ENCODE measurements at regions not wholly inside any gene's neighbourhood (a gene's known extent, or its start where the extent isn't known, plus 50 kb on each side); places are given as distances from the start of the nearest gene placed in this dataset.

GRCh38 chr10:130662775-130663174 lies 526.6 kb downstream of the GLRX3 start:
- H3K79me2 ChIP-seq (ENCODE audit: insufficient read depth, low read length): no peaks in the 10 kb centered on the region
- H4K20me1 ChIP-seq (ENCODE audit: insufficient read depth, low read length, poor library complexity, severe bottlenecking): no peaks in the 10 kb centered on the region
- TF ChIP-seq CTCF (conservative IDR thresholded peaks at IDR 0.05; ENCODE audit: low read length) (no peak), EZH2phosphoT487 (IDR thresholded peaks at IDR 0.05; ENCODE audit: borderline replicate concordance) (no peak)
- no peak overlapping the region for H3K4me3 ChIP-seq (ENCODE audit: low read length, poor library complexity, severe bottlenecking)
- H3K4me1 ChIP-seq (ENCODE audit: insufficient read depth, low read length, poor library complexity, severe bottlenecking): no peaks in the 10 kb centered on the region
- H3F3A ChIP-seq (ENCODE audit: low read depth): no peaks in the 10 kb centered on the region
- no peak overlapping the region for H3K9ac ChIP-seq (ENCODE audit: low read depth, low read length, poor library complexity, severe bottlenecking)
- peaks cover 9% of the 10 kb centered on the region; the same call in 1 of the 2 replicates for H3K9me3 ChIP-seq (ENCODE audit: insufficient read depth, low read depth, low read length)
- H3K36me3 ChIP-seq (ENCODE audit: insufficient read depth, low read length): no peaks in the 10 kb centered on the region
- H2AFZ ChIP-seq (ENCODE audit: low read length): no peak overlapping the region
- H3K4me2 ChIP-seq (ENCODE audit: low read depth, low read length, poor library complexity, severe bottlenecking): no peak overlapping the region
- no peaks in the 10 kb centered on the region for H3K9me2 ChIP-seq (replicated peaks; ENCODE audit: low read depth, low read length)
- H3K27me3 ChIP-seq (ENCODE audit: insufficient read depth, low read length, poor library complexity, severe bottlenecking): no peaks in the 10 kb centered on the region

DNA sequence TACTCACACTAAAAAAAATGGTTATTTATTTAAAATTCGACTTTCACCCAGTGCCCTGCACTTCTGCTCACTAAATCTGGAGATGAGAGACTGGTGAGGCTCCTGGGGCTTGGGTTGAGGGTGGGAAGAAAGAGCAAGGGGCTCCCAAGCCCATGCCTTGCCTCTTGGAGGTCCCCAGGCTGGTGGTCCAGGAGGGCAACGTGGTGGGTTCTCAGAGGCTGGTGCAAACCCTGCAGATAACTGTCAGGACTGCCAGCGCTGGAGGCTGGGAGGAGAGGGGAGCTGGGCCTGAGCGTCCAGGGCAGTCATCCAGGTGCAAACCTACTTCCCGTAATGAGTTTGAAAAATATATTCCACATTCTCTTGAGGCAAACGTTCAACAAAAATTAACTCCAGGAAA lies 528.3 kb downstream of the GLRX3 start:
- no peak overlapping the region for H3K4me3 ChIP-seq (ENCODE audit: low read length, poor library complexity, severe bottlenecking)
- H3K36me3 ChIP-seq (ENCODE audit: insufficient read depth, low read length): no peaks in the 10 kb centered on the region
- H3K27me3 ChIP-seq (ENCODE audit: insufficient read depth, low read length, poor library complexity, severe bottlenecking): no peaks in the 10 kb centered on the region
- no peaks in the 10 kb centered on the region for H3K9me2 ChIP-seq (replicated peaks; ENCODE audit: low read depth, low read length)
- no peak overlapping the region for H2AFZ ChIP-seq (ENCODE audit: low read length)
- H4K20me1 ChIP-seq (ENCODE audit: insufficient read depth, low read length, poor library complexity, severe bottlenecking): no peaks in the 10 kb centered on the region
- no peaks in the 10 kb centered on the region for H3F3A ChIP-seq (ENCODE audit: low read depth)
- no peak overlapping the region for H3K9ac ChIP-seq (ENCODE audit: low read depth, low read length, poor library complexity, severe bottlenecking)
- H3K79me2 ChIP-seq (ENCODE audit: insufficient read depth, low read length): no peaks in the 10 kb centered on the region
- no peak for TF ChIP-seq CTCF (conservative IDR thresholded peaks at IDR 0.05; ENCODE audit: low read length)
- no peak for TF ChIP-seq EZH2phosphoT487 (IDR thresholded peaks at IDR 0.05; ENCODE audit: borderline replicate concordance)
- no peak overlapping the region for H3K4me2 ChIP-seq (ENCODE audit: low read depth, low read length, poor library complexity, severe bottlenecking)
- peaks cover 9% of the 10 kb centered on the region; the same call in 1 of the 2 replicates for H3K9me3 ChIP-seq (ENCODE audit: insufficient read depth, low read depth, low read length)
- no peaks in the 10 kb centered on the region for H3K4me1 ChIP-seq (ENCODE audit: insufficient read depth, low read length, poor library complexity, severe bottlenecking)

DNA sequence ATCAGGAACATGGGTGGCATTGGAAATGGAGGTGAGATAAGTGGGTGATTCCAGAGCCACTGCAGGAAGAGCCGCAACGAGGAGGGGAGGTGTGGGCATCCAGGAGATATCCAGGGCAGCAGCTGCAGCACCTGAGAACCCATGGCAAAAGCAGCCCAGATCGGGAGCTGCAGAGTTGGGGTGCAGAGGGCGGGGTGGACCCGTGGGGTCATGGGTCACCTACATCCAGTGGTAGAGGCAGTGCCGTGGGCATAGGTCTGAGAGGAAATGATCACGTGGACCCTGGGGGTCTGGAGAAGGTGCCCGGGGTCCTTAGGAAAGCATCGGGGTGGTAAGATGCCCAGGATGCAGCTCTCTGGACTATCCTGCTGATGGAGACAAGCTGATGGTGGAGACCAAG lies 530.0 kb downstream of the GLRX3 start:
- no peak overlapping the region for H3K4me2 ChIP-seq (ENCODE audit: low read depth, low read length, poor library complexity, severe bottlenecking)
- H3K36me3 ChIP-seq (ENCODE audit: insufficient read depth, low read length): no peaks in the 10 kb centered on the region
- H3K4me3 ChIP-seq (ENCODE audit: low read length, poor library complexity, severe bottlenecking): no peak overlapping the region
- no peaks in the 10 kb centered on the region for H3F3A ChIP-seq (ENCODE audit: low read depth)
- TF ChIP-seq CTCF (conservative IDR thresholded peaks at IDR 0.05; ENCODE audit: low read length) (no peak), EZH2phosphoT487 (IDR thresholded peaks at IDR 0.05; ENCODE audit: borderline replicate concordance) (no peak)
- no peak overlapping the region for H2AFZ ChIP-seq (ENCODE audit: low read length)
- H3K4me1 ChIP-seq (ENCODE audit: insufficient read depth, low read length, poor library complexity, severe bottlenecking): no peaks in the 10 kb centered on the region
- H3K9ac ChIP-seq (ENCODE audit: low read depth, low read length, poor library complexity, severe bottlenecking): no peak overlapping the region
- no peaks in the 10 kb centered on the region for H3K27me3 ChIP-seq (ENCODE audit: insufficient read depth, low read length, poor library complexity, severe bottlenecking)
- H4K20me1 ChIP-seq (ENCODE audit: insufficient read depth, low read length, poor library complexity, severe bottlenecking): no peaks in the 10 kb centered on the region
- H3K9me3 ChIP-seq (ENCODE audit: insufficient read depth, low read depth, low read length): peaks cover 4% of the 10 kb centered on the region; the same call in 1 of the 2 replicates
- no peaks in the 10 kb centered on the region for H3K79me2 ChIP-seq (ENCODE audit: insufficient read depth, low read length)
- H3K9me2 ChIP-seq (replicated peaks; ENCODE audit: low read depth, low read length): no peaks in the 10 kb centered on the region
